Endothelial cell of umbilical vein (primary cell): ENCODE measurements at regions not wholly inside any gene's neighbourhood (a gene's known extent, or its start where the extent isn't known, plus 50 kb on each side); places are given as distances from the start of the nearest gene placed in this dataset.
A peak's percentile ranks its signal among the peaks of the same experiment; 100 is the strongest.

Experiments used
- BruUV-seq: library from RNA; stranded (reverse); fragments of 400-500 nt; replicated peaks from 2 replicates; lab custom pipeline; 2021; lab: Mats Ljungman, UMichigan
- CTCF ChIA-PET: fragments of 300-600, 350-600 bp; sonication (Branson Sonifier 250); formaldehyde crosslinking; loops from one replicate; lab custom pipeline; 2021; ENCODE audit warnings: antibody characterized with exemption, inconsistent platforms; lab: Charles Lee
- POLR2A ChIA-PET: fragments of 300-600, 350-600 bp; sonication (Branson Sonifier 250); formaldehyde crosslinking; loops from one replicate; lab custom pipeline; 2021; ENCODE audit warnings: antibody characterized with exemption, inconsistent platforms; lab: Charles Lee
- DNase-seq: peaks from one replicate; pipeline ENCODE4 v3.0.0-alpha.2; 2011; ENCODE audit warnings: low read depth, low spot score
- FAIRE-seq: peaks from 2 replicates; lab custom pipeline; 2011; peaks lifted over from hg19 to GRCh38; lab: Jason Lieb, UNC
- H2AFZ ChIP-seq: 2 replicates; pipeline ENCODE4 v1.6.0; 2012; ENCODE audit warnings: low read depth, low read length, control low read depth, inconsistent platforms
- H3K27ac ChIP-seq: 2 replicates; pipeline ENCODE4 v1.5.1; 2011; ENCODE audit warnings: low read depth, mild to moderate bottlenecking, control low read depth, low read length, moderate library complexity; ENCODE audit not compliant: insufficient read depth
- H3K27me3 ChIP-seq, 2 experiments: 2 replicates each; pipeline versions ENCODE4 v1.6.0 to v1.6.1; 2011; ENCODE audit warnings: low read length in 2 of 2, mixed read lengths in 1 of 2; ENCODE audit not compliant: control insufficient read depth in 2 of 2, insufficient read depth in 2 of 2
- H3K36me3 ChIP-seq, 2 experiments: 2 replicates in 1 of 2; 3 replicates in 1 of 2; pipeline ENCODE4 v1.5.1; 2011; ENCODE audit warnings: low read length in 2 of 2, mild to moderate bottlenecking in 1 of 2, moderate library complexity in 1 of 2; ENCODE audit not compliant: control insufficient read depth in 2 of 2, insufficient read depth in 2 of 2; ENCODE audit errors: extremely low read depth in 1 of 2
- H3K4me1 ChIP-seq: 3 replicates; pipeline ENCODE4 v1.5.1; 2011; ENCODE audit warnings: mild to moderate bottlenecking, low read length; ENCODE audit not compliant: control insufficient read depth, insufficient read depth; ENCODE audit errors: extremely low read depth
- H3K4me2 ChIP-seq: 2 replicates; pipeline ENCODE4 v1.6.1; 2011; ENCODE audit warnings: low read length, control low read depth, mixed read lengths; ENCODE audit not compliant: insufficient read depth
- H3K4me3 ChIP-seq, 3 experiments: fragments of 200-600 bp in 1 of 3; sonication (generic), shearing (Covaris generic) in 1 of 3; replicated peaks in 1 of 3; 2 replicates each; pipeline ENCODE4 v1.5.1; 2011 to 2016; ENCODE audit warnings: control low read depth in 3 of 3, low read length in 3 of 3, mild to moderate bottlenecking in 2 of 3, inconsistent platforms in 1 of 3, low read depth in 1 of 3, moderate library complexity in 1 of 3; ENCODE audit not compliant: insufficient read depth in 1 of 3
- H3K79me2 ChIP-seq: 2 replicates; pipeline ENCODE4 v1.6.0; 2012; ENCODE audit warnings: low read length, inconsistent platforms; ENCODE audit not compliant: control insufficient read depth, insufficient read depth
- H3K9ac ChIP-seq: replicated peaks from 2 replicates; pipeline ENCODE3; 2011; ENCODE audit warnings: low read length, control low read depth; ENCODE audit not compliant: insufficient read depth; ENCODE audit errors: extremely low read depth
- H3K9me1 ChIP-seq: replicated peaks from 3 replicates; pipeline ENCODE4 v1.6.0; 2011; ENCODE audit warnings: mild to moderate bottlenecking, low read length; ENCODE audit not compliant: control insufficient read depth, insufficient read depth; ENCODE audit errors: extremely low read depth
- H3K9me3 ChIP-seq: replicated peaks from 2 replicates; pipeline ENCODE4 v1.5.1; 2012; ENCODE audit warnings: low read length, inconsistent platforms; ENCODE audit not compliant: control insufficient read depth, insufficient read depth
- H4K20me1 ChIP-seq: replicated peaks from 2 replicates; pipeline ENCODE3; 2011; ENCODE audit warnings: mild to moderate bottlenecking, low read length; ENCODE audit not compliant: control insufficient read depth, insufficient read depth; ENCODE audit errors: extremely low read depth
- EZH2 ChIP-seq: IDR thresholded peaks from 2 replicates; pipeline ENCODE4 v1.6.1; 2012; ENCODE audit warnings: borderline replicate concordance, low read depth, mild to moderate bottlenecking, moderate library complexity, low read length, inconsistent platforms; ENCODE audit not compliant: severe bottlenecking
- FOS ChIP-seq: IDR thresholded peaks from 2 replicates; pipeline ENCODE4 v1.6.1; 2011; ENCODE audit warnings: mild to moderate bottlenecking, low read length, moderate library complexity, borderline replicate concordance; ENCODE audit not compliant: insufficient read depth
- GATA2 ChIP-seq: IDR thresholded peaks from 2 replicates; pipeline ENCODE4 v1.7.0; 2011; ENCODE audit warnings: low read depth, mild to moderate bottlenecking, moderate library complexity, mixed read lengths, low read length; ENCODE audit not compliant: insufficient read length, insufficient read depth
- JUN ChIP-seq: IDR thresholded peaks from 2 replicates; pipeline ENCODE4 v1.6.1; 2011; ENCODE audit warnings: borderline replicate concordance, low read depth; ENCODE audit not compliant: insufficient read length, insufficient read depth
- MYC ChIP-seq: IDR thresholded peaks from one replicate; pipeline ENCODE4 v1.6.1; 2011; ENCODE audit warnings: mild to moderate bottlenecking, low read depth, low read length
- POLR2A ChIP-seq: IDR thresholded peaks from 2 replicates; pipeline ENCODE4 v1.6.1; 2012; ENCODE audit warnings: low read depth, mild to moderate bottlenecking, control low read depth, low read length
- POLR2AphosphoS5 ChIP-seq: IDR thresholded peaks from 2 replicates; pipeline ENCODE4 v1.6.1; 2012; ENCODE audit warnings: low read depth, mild to moderate bottlenecking, control low read depth, low read length, moderate library complexity; ENCODE audit not compliant: insufficient read depth
- dilution Hi-C: fragments of 300-500 bp; cut with MboI; formaldehyde crosslinking; loops from one replicate; pipeline ENCODE4 v1.15.0; 2019; ENCODE audit warnings: low sequenced_read_pairs; ENCODE audit not compliant: extremely low pct_ligation_motif_present
- intact Hi-C: fragments of 100-400 bp; cut with micrococcal nuclease; formaldehyde crosslinking; loops from one replicate; pipeline ENCODE4 v1.10.0; 2022
- TF ChIP-seq, protein P1 (sequence below), 2 donors: IDR thresholded peaks; 1 replicate in 1 of 2; 2 replicates in 1 of 2; pipeline ENCODE4 v1.5.1; 2011; ENCODE audit warnings: low read length in 2 of 2, mild to moderate bottlenecking in 2 of 2, moderate library complexity in 2 of 2, control low read depth in 1 of 2, inconsistent platforms in 1 of 2, low read depth in 1 of 2; ENCODE audit not compliant: insufficient read depth in 1 of 2; ENCODE audit errors: extremely low read depth in 1 of 2
- TF ChIP-seq, protein P2 (sequence below): IDR thresholded peaks from 2 replicates; pipeline ENCODE4 v1.6.1; 2011; ENCODE audit not compliant: insufficient read depth, insufficient read length

DNA sequence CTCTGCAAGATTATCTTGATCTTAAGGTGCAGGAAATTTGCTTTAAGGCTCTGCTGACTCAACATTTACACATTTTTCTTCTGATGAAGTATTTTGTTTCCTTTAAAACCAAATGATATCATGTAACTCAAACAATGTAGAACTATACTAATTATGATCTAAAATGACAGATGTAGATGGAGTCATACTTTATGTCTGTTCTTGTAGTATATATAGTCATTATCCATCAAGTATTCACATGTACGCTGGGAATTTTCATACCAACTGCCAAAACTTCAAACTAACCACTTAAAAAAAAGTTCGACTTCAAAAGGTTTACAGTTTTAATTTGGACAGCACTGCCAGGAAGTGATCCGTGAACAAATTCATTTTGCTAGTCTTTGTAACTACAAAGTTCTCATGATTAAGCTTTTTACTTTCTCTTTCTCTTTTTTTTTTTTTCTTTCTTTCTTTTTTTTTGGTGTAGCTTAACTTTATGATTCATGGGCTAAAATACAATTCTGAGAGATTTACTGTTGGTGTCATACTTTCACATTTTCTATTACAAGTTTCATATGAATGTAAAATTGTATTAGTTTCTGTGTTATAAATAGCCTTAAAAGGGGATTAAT is 509.0 kb upstream of the CXADR start:
- no peak overlapping the region for H3K27ac ChIP-seq
- TF ChIP-seq EZH2, result no peak
- TF ChIP-seq, protein P1, sequence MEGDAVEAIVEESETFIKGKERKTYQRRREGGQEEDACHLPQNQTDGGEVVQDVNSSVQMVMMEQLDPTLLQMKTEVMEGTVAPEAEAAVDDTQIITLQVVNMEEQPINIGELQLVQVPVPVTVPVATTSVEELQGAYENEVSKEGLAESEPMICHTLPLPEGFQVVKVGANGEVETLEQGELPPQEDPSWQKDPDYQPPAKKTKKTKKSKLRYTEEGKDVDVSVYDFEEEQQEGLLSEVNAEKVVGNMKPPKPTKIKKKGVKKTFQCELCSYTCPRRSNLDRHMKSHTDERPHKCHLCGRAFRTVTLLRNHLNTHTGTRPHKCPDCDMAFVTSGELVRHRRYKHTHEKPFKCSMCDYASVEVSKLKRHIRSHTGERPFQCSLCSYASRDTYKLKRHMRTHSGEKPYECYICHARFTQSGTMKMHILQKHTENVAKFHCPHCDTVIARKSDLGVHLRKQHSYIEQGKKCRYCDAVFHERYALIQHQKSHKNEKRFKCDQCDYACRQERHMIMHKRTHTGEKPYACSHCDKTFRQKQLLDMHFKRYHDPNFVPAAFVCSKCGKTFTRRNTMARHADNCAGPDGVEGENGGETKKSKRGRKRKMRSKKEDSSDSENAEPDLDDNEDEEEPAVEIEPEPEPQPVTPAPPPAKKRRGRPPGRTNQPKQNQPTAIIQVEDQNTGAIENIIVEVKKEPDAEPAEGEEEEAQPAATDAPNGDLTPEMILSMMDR (IDR thresholded peaks at IDR 0.05; ENCODE audit: extremely low read depth in 1 of 2, insufficient read depth in 1 of 2, low read depth in 1 of 2, low read length in 2 of 2), result no peak
- TF ChIP-seq, protein P2, sequence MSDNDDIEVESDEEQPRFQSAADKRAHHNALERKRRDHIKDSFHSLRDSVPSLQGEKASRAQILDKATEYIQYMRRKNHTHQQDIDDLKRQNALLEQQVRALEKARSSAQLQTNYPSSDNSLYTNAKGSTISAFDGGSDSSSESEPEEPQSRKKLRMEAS, result no peak
- no peak for TF ChIP-seq GATA2
- no peak for TF ChIP-seq POLR2A
- TF ChIP-seq FOS, result no peak
- TF ChIP-seq JUN, result no peak
- TF ChIP-seq POLR2AphosphoS5, result no peak
- TF ChIP-seq MYC, result no peak
- dilution Hi-C loops (no loop called here), intact Hi-C loops (no loop called here)
- POLR2A ChIA-PET, result no interaction called here
- BruUV-seq, result no TSS peak
- DNase-seq (peak; percentile 16), FAIRE-seq (peak; percentile 44)
- no peak overlapping the region for H2AFZ ChIP-seq
- no peaks in the 10 kb centered on the region for H3K9me3 ChIP-seq
- no peaks in the 10 kb centered on the region for H3K27me3 ChIP-seq
- H3K9ac ChIP-seq, result no peak overlapping the region
- no peaks in the 10 kb centered on the region for H3K9me1 ChIP-seq
- CTCF ChIA-PET, result interaction anchor here (1.2 kb wide), 1 partner anchor 9 kb away, joined by 4 read pairs; no protein-coding TSS in a partner anchor
- H3K79me2 ChIP-seq, result no peaks in the 10 kb centered on the region
- no peaks in the 10 kb centered on the region for H3K36me3 ChIP-seq
- H4K20me1 ChIP-seq, result no peaks in the 10 kb centered on the region
- H3K4me3 ChIP-seq, result no peak overlapping the region
- H3K4me1 ChIP-seq, result no peaks in the 10 kb centered on the region
- peak overlapping the region; percentile 36 for H3K4me2 ChIP-seq
